Neural progenitor cell (in vitro differentiated cells): ENCODE measurements at regions not wholly inside any gene's neighbourhood (a gene's known extent, or its start where the extent isn't known, plus 50 kb on each side); places are given as distances from the start of the nearest gene placed in this dataset.

ENCODE experiments used
- DNase-seq: peaks from one replicate; pipeline ENCODE4 v3.0.0-alpha.2; 2016; ENCODE audit warnings: low spot score
- H2AFZ ChIP-seq: fragments of 200-600 bp; sonication (generic); replicated peaks from 2 replicates; pipeline ENCODE4 v1.6.1; 2016; ENCODE audit warnings: antibody characterized with exemption
- H3F3A ChIP-seq: fragments of 200-600 bp; sonication (generic); 2 replicates; pipeline ENCODE4 v1.6.1; 2016; ENCODE audit warnings: antibody characterized with exemption, low read depth
- H3K27ac ChIP-seq: fragments of 200-600 bp; sonication (generic); 2 replicates; pipeline ENCODE4 v1.5.1; 2016; ENCODE audit warnings: mild to moderate bottlenecking
- H3K27me3 ChIP-seq: fragments of 200-600 bp; sonication (generic); 2 replicates; pipeline ENCODE4 v1.6.1; 2016; ENCODE audit warnings: mild to moderate bottlenecking, moderate library complexity
- H3K36me3 ChIP-seq: fragments of 200-600 bp; sonication (generic); 2 replicates; pipeline ENCODE4 v1.5.1; 2016
- H3K4me1 ChIP-seq: fragments of 200-600 bp; sonication (generic); 2 replicates; pipeline ENCODE4 v1.6.1; 2016; ENCODE audit warnings: mixed run types
- H3K4me2 ChIP-seq: fragments of 200-600 bp; sonication (generic); 2 replicates; pipeline ENCODE4 v1.6.1; 2016
- H3K4me3 ChIP-seq: fragments of 200-600 bp; sonication (generic); 2 replicates; pipeline ENCODE4 v1.5.1; 2016
- H3K79me2 ChIP-seq: fragments of 200-600 bp; sonication (generic); 2 replicates; pipeline ENCODE4 v1.6.1; 2016; ENCODE audit warnings: low read depth
- H3K9ac ChIP-seq: fragments of 200-600 bp; sonication (generic); 2 replicates; pipeline ENCODE4 v1.6.1; 2016
- H3K9me3 ChIP-seq: fragments of 200-600 bp; sonication (generic); 2 replicates; pipeline ENCODE4 v1.5.1; 2016; ENCODE audit warnings: low read depth
- H4K20me1 ChIP-seq: fragments of 200-600 bp; sonication (generic); 2 replicates; pipeline ENCODE4 v1.6.1; 2016; ENCODE audit warnings: low read depth
- H3K27ac Mint-ChIP-seq: 3 replicates; pipeline ENCODE4 v1.8.0; 2021; ENCODE audit warnings: mixed read lengths
- H3K27me3 Mint-ChIP-seq: 2 replicates; pipeline ENCODE4 v1.8.0; 2022; ENCODE audit warnings: low read depth, mild to moderate bottlenecking, inconsistent platforms, moderate library complexity, mixed read lengths; ENCODE audit not compliant: insufficient read depth
- H3K36me3 Mint-ChIP-seq: 3 replicates; pipeline ENCODE4 v1.8.0; 2021; ENCODE audit warnings: mixed read lengths
- H3K4me1 Mint-ChIP-seq: 3 replicates; pipeline ENCODE4 v1.8.0; 2021; ENCODE audit warnings: mixed read lengths
- H3K4me3 Mint-ChIP-seq: 3 replicates; pipeline ENCODE4 v1.8.0; 2021; ENCODE audit warnings: mild to moderate bottlenecking, moderate library complexity, mixed read lengths
- H3K9me3 Mint-ChIP-seq: 3 replicates; pipeline ENCODE4 v1.8.0; 2020; ENCODE audit warnings: mixed read lengths
- EZH2 ChIP-seq: fragments of 200-600 bp; sonication (generic); IDR thresholded peaks from 2 replicates; pipeline ENCODE4 v1.6.1; 2017; ENCODE audit warnings: antibody characterized with exemption, mild to moderate bottlenecking, moderate library complexity
- EZH2phosphoT487 ChIP-seq: fragments of 200-600 bp; sonication (generic); IDR thresholded peaks from 2 replicates; pipeline ENCODE4 v1.6.1; 2017; ENCODE audit warnings: antibody characterized with exemption
- TF ChIP-seq, protein P1 (sequence below): fragments of 200-600 bp; sonication (generic); IDR thresholded peaks from 2 replicates; pipeline ENCODE4 v1.5.1; 2017; ENCODE audit warnings: antibody characterized with exemption, mild to moderate bottlenecking

DNA sequence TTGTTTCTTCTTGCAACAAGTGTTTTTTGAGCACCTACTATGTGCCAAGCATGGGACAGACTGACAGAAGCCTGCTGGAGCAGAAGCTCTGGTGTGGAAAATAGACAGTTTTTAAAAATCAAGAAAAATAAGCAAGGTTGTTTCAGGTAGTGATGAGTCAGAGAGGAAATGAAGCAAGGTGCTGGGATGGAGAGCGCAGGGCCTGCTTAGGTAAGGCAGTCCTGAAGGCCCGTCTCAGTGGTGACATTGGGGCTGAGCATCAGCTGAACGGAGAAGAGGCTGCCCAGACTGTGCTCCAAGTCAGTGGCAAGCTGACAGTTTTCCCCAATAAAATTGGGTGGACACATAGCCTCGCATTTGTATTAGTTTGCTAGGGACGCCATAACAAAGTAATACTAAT, 263.6 kb downstream of the SS18 start:
- peaks cover 20% of the 10 kb centered on the region for H3F3A ChIP-seq
- H3K36me3 Mint-ChIP-seq, result peaks cover 2% of the 10 kb centered on the region
- no peak overlapping the region for H3K4me3 Mint-ChIP-seq
- no peaks in the 10 kb centered on the region for H3K9me3 Mint-ChIP-seq
- H3K27ac Mint-ChIP-seq, result no peak overlapping the region
- no peak overlapping the region for H3K27ac ChIP-seq
- TF ChIP-seq, protein P1, sequence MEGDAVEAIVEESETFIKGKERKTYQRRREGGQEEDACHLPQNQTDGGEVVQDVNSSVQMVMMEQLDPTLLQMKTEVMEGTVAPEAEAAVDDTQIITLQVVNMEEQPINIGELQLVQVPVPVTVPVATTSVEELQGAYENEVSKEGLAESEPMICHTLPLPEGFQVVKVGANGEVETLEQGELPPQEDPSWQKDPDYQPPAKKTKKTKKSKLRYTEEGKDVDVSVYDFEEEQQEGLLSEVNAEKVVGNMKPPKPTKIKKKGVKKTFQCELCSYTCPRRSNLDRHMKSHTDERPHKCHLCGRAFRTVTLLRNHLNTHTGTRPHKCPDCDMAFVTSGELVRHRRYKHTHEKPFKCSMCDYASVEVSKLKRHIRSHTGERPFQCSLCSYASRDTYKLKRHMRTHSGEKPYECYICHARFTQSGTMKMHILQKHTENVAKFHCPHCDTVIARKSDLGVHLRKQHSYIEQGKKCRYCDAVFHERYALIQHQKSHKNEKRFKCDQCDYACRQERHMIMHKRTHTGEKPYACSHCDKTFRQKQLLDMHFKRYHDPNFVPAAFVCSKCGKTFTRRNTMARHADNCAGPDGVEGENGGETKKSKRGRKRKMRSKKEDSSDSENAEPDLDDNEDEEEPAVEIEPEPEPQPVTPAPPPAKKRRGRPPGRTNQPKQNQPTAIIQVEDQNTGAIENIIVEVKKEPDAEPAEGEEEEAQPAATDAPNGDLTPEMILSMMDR, result no peak
- TF ChIP-seq EZH2phosphoT487 (no peak), EZH2 (no peak)
- H3K4me3 ChIP-seq, result no peak overlapping the region
- no peaks in the 10 kb centered on the region for H3K27me3 ChIP-seq
- H3K79me2 ChIP-seq, result no peaks in the 10 kb centered on the region
- no peaks in the 10 kb centered on the region for H3K36me3 ChIP-seq
- no peaks in the 10 kb centered on the region for H3K9me3 ChIP-seq
- no peak for DNase-seq
- no peak overlapping the region for H3K9ac ChIP-seq
- no peak overlapping the region for H2AFZ ChIP-seq
- H4K20me1 ChIP-seq, result no peaks in the 10 kb centered on the region
- H3K4me1 Mint-ChIP-seq, result peaks cover 71% of the 10 kb centered on the region
- peaks cover 7% of the 10 kb centered on the region for H3K27me3 Mint-ChIP-seq
- H3K4me2 ChIP-seq, result no peak overlapping the region
- peaks cover 31% of the 10 kb centered on the region for H3K4me1 ChIP-seq

DNA sequence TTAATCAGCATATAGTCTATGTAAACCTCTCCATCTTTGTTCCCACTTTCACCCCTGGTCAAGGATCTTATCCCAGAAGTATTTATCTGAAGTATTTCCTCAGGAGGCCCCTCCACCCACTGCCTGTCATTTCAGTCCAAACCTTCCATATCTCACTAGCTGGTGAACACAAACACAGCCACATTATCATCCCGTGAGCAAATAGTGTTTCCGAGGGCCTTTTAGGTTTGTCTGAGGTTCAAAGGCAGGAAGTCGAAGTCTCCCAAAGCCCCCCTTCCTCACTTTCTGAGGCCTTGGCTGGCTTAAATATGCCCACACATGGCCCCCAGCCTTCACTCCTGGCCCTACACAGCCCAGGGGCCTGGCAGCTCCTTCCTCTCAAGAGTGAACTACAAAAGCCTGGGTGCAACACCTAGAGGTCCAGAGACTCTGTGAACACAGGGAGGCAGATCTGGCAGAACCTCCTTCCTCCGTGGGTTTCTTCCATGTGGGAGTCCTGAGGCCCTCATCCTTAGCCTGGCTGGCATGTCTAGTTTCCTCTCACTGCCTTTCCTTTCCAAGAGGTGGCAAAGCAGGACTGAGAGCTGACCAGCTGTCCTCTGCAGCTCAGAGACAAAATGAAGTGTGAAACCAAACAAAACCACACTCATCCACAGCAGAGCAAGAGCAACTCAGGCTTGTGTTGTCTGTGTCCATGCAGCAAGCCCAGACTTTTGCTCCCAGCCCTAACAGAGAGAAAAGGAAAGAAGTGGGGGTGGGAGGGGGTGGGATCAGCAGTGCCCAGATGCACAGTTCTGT, 264.2 kb downstream of the SS18 start:
- H3K27me3 ChIP-seq, result no peaks in the 10 kb centered on the region
- H2AFZ ChIP-seq, result no peak overlapping the region
- H3K4me3 ChIP-seq, result no peak overlapping the region
- no peak overlapping the region for H3K9ac ChIP-seq
- H3K36me3 ChIP-seq, result no peaks in the 10 kb centered on the region
- peaks cover 29% of the 10 kb centered on the region for H3K4me1 ChIP-seq
- H3K27ac ChIP-seq, result no peak overlapping the region
- peaks cover 20% of the 10 kb centered on the region for H3F3A ChIP-seq
- H4K20me1 ChIP-seq, result no peaks in the 10 kb centered on the region
- no peak overlapping the region for H3K4me3 Mint-ChIP-seq
- TF ChIP-seq EZH2phosphoT487 (no peak), EZH2 (no peak)
- TF ChIP-seq, protein P1, result no peak
- H3K9me3 ChIP-seq, result no peaks in the 10 kb centered on the region
- H3K36me3 Mint-ChIP-seq, result peaks cover 2% of the 10 kb centered on the region
- no peaks in the 10 kb centered on the region for H3K9me3 Mint-ChIP-seq
- H3K4me1 Mint-ChIP-seq, result peaks cover 64% of the 10 kb centered on the region
- peak overlapping the region; percentile 92 for H3K27ac Mint-ChIP-seq
- H3K79me2 ChIP-seq, result no peaks in the 10 kb centered on the region
- peaks cover 5% of the 10 kb centered on the region for H3K27me3 Mint-ChIP-seq
- H3K4me2 ChIP-seq, result no peak overlapping the region
- no peak for DNase-seq

DNA sequence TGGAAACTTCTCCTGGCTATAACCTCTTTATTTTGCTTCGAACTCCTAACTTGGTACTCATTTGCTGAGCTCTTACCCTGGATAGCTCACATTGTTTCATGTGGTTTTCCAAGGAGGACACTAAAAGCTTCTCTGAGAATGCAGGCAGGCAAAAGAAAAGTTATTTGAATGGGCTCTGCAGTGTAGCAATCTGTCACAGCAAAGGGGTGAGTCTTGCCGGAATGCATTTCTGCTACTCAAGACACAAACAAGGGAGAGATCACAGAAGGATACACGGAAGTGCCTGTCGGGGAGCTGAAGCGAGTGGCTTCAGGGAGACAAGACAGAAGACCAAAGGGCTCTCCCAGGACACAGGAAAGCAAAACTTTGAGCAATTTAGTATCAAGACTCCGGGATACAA, 265.4 kb downstream of the SS18 start:
- DNase-seq, result peak; percentile 9
- no peak overlapping the region for H3K4me3 Mint-ChIP-seq
- Histone ChIP-seq H4K20me1 (no peaks in the 10 kb centered on the region), H3F3A (peaks cover 20% of the 10 kb centered on the region), H3K4me3 (no peak overlapping the region), H3K9ac (no peak overlapping the region), H3K27me3 (no peaks in the 10 kb centered on the region), H3K36me3 (no peaks in the 10 kb centered on the region), H2AFZ (peak overlapping the region; percentile 59), H3K79me2 (no peaks in the 10 kb centered on the region), H3K4me1 (peaks cover 32% of the 10 kb centered on the region), H3K9me3 (no peaks in the 10 kb centered on the region), H3K27ac (peak overlapping the region; percentile 55), H3K4me2 (peak overlapping the region; percentile 49)
- H3K27ac Mint-ChIP-seq, result peak overlapping the region; percentile 90
- peaks cover 61% of the 10 kb centered on the region for H3K4me1 Mint-ChIP-seq
- TF ChIP-seq EZH2, result no peak
- TF ChIP-seq, protein P1, result no peak
- no peak for TF ChIP-seq EZH2phosphoT487
- H3K36me3 Mint-ChIP-seq, result peaks cover 2% of the 10 kb centered on the region
- H3K9me3 Mint-ChIP-seq, result no peaks in the 10 kb centered on the region
- peaks cover 2% of the 10 kb centered on the region for H3K27me3 Mint-ChIP-seq
